ENCODE measurements at regions not wholly inside any gene's neighbourhood (a gene's known extent, or its start where the extent isn't known, plus 50 kb on each side); places are given as distances from the start of the nearest gene placed in this dataset.

GRCh38 chr5:124521461-124522230 is 224.8 kb downstream of the ZNF608 start:
- intact Hi-C loops (cut with DNase I), result no loop called here
- H3K27me3 ChIP-seq (ENCODE audit: control insufficient read depth, insufficient read depth), result no peaks in the 10 kb centered on the region
- no peaks in the 10 kb centered on the region for H3K4me1 ChIP-seq (ENCODE audit: control insufficient read depth, insufficient read depth, low read length)
- DNase-seq (no peak), ATAC-seq (no peak)
- 83% methylated on average over 34 of the region's 34 CpGs for WGBS
- H3K27ac ChIP-seq (ENCODE audit: low read length), result no peak overlapping the region
- no peak overlapping the region for H3K4me3 ChIP-seq (ENCODE audit: low read length)
- no peaks in the 10 kb centered on the region for H3K9me3 ChIP-seq (ENCODE audit: control insufficient read depth, low read length)

GRCh38 chr5:124519396-124519795 is 227.0 kb downstream of the ZNF608 start:
- H3K27ac ChIP-seq (ENCODE audit: low read length), result no peak overlapping the region
- no peaks in the 10 kb centered on the region for H3K9me3 ChIP-seq (ENCODE audit: control insufficient read depth, low read length)
- no peaks in the 10 kb centered on the region for H3K27me3 ChIP-seq (ENCODE audit: control insufficient read depth, insufficient read depth)
- ATAC-seq, result peak; percentile 81 to 88
- H3K4me1 ChIP-seq (ENCODE audit: control insufficient read depth, insufficient read depth, low read length), result no peaks in the 10 kb centered on the region
- 25% methylated on average over 2 of the region's 2 CpGs for WGBS
- DNase-seq, result peak in 1 of 3 donors; percentile 39
- no peak overlapping the region for H3K4me3 ChIP-seq (ENCODE audit: low read length)
- intact Hi-C loops (cut with DNase I), result no loop called here

GRCh38 chr5:124516567-124516966 is 229.9 kb downstream of the ZNF608 start:
- ATAC-seq (no peak), DNase-seq (no peak)
- Histone ChIP-seq H3K4me1 (ENCODE audit: control insufficient read depth, insufficient read depth, low read length) (no peaks in the 10 kb centered on the region), H3K4me3 (ENCODE audit: low read length) (no peak overlapping the region), H3K9me3 (ENCODE audit: control insufficient read depth, low read length) (no peaks in the 10 kb centered on the region), H3K27ac (ENCODE audit: low read length) (no peak overlapping the region), H3K27me3 (ENCODE audit: control insufficient read depth, insufficient read depth) (no peaks in the 10 kb centered on the region)
- 79% methylated on average over 2 of the region's 2 CpGs for WGBS
- intact Hi-C loops (cut with DNase I), result no loop called here

- DNase-seq, result no peak
- H3K4me3 ChIP-seq (ENCODE audit: low read length), result no peak overlapping the region
- H3K4me1 ChIP-seq (ENCODE audit: control insufficient read depth, insufficient read depth, low read length), result no peaks in the 10 kb centered on the region
- WGBS, result 47% methylated on average over 3 of the region's 3 CpGs
- no peaks in the 10 kb centered on the region for H3K27me3 ChIP-seq (ENCODE audit: control insufficient read depth, insufficient read depth)
- peak; percentile 51 to 58 for ATAC-seq
- intact Hi-C loops (cut with DNase I), result no loop called here
- H3K27ac ChIP-seq (ENCODE audit: low read length), result no peak overlapping the region
- H3K9me3 ChIP-seq (ENCODE audit: control insufficient read depth, low read length), result no peaks in the 10 kb centered on the region
These were observed 230.8 kb downstream of the ZNF608 start for GRCh38 chr5:124515497-124516245.

- intact Hi-C loops (cut with DNase I), result no loop called here
- ATAC-seq (no peak), DNase-seq (no peak)
- Histone ChIP-seq H3K9me3 (ENCODE audit: control insufficient read depth, low read length) (no peaks in the 10 kb centered on the region), H3K27me3 (ENCODE audit: control insufficient read depth, insufficient read depth) (no peaks in the 10 kb centered on the region), H3K27ac (ENCODE audit: low read length) (no peak overlapping the region), H3K4me1 (ENCODE audit: control insufficient read depth, insufficient read depth, low read length) (no peaks in the 10 kb centered on the region), H3K4me3 (ENCODE audit: low read length) (no peak overlapping the region)
- 93% methylated on average over 3 of the region's 3 CpGs for WGBS
These were observed 231.5 kb downstream of the ZNF608 start for GRCh38 chr5:124514956-124515355.

GRCh38 chr5:124512952-124513632 is 233.3 kb downstream of the ZNF608 start:
- Histone ChIP-seq H3K4me3 (ENCODE audit: low read length) (no peak overlapping the region), H3K9me3 (ENCODE audit: control insufficient read depth, low read length) (no peaks in the 10 kb centered on the region), H3K4me1 (ENCODE audit: control insufficient read depth, insufficient read depth, low read length) (no peaks in the 10 kb centered on the region), H3K27ac (ENCODE audit: low read length) (no peak overlapping the region), H3K27me3 (ENCODE audit: control insufficient read depth, insufficient read depth) (no peaks in the 10 kb centered on the region)
- DNase-seq (no peak), ATAC-seq (no peak)
- 94% methylated on average over 5 of the region's 5 CpGs for WGBS
- intact Hi-C loops (cut with DNase I), result no loop called here

- peak; percentile 44 to 80 (median 63) for DNase-seq
- Histone ChIP-seq H3K27ac (ENCODE audit: low read length) (no peak overlapping the region), H3K27me3 (ENCODE audit: control insufficient read depth, insufficient read depth) (no peaks in the 10 kb centered on the region), H3K9me3 (ENCODE audit: control insufficient read depth, low read length) (no peaks in the 10 kb centered on the region), H3K4me1 (ENCODE audit: control insufficient read depth, insufficient read depth, low read length) (no peaks in the 10 kb centered on the region), H3K4me3 (ENCODE audit: low read length) (no peak overlapping the region)
- 51% methylated on average over 3 of the region's 3 CpGs for WGBS
- intact Hi-C loops (cut with DNase I), result no loop called here
- ATAC-seq, result peak; percentile 54 to 74
These were observed 234.2 kb downstream of the ZNF608 start for GRCh38 chr5:124512236-124512635.

GRCh38 chr5:124511791-124512190 is 234.6 kb downstream of the ZNF608 start:
- intact Hi-C loops (cut with DNase I), result no loop called here
- H3K4me1 ChIP-seq (ENCODE audit: control insufficient read depth, insufficient read depth, low read length), result no peaks in the 10 kb centered on the region
- H3K27ac ChIP-seq (ENCODE audit: low read length), result no peak overlapping the region
- DNase-seq (no peak), ATAC-seq (no peak)
- no peak overlapping the region for H3K4me3 ChIP-seq (ENCODE audit: low read length)
- no peaks in the 10 kb centered on the region for H3K9me3 ChIP-seq (ENCODE audit: control insufficient read depth, low read length)
- no peaks in the 10 kb centered on the region for H3K27me3 ChIP-seq (ENCODE audit: control insufficient read depth, insufficient read depth)

- H3K27me3 ChIP-seq (ENCODE audit: control insufficient read depth, insufficient read depth), result no peaks in the 10 kb centered on the region
- WGBS, result over 99% methylated on average over 2 of the region's 2 CpGs
- no peak overlapping the region for H3K4me3 ChIP-seq (ENCODE audit: low read length)
- no peaks in the 10 kb centered on the region for H3K4me1 ChIP-seq (ENCODE audit: control insufficient read depth, insufficient read depth, low read length)
- intact Hi-C loops (cut with DNase I), result no loop called here
- DNase-seq (no peak), ATAC-seq (no peak)
- no peak overlapping the region for H3K27ac ChIP-seq (ENCODE audit: low read length)
- no peaks in the 10 kb centered on the region for H3K9me3 ChIP-seq (ENCODE audit: control insufficient read depth, low read length)
These were observed 238.8 kb downstream of the ZNF608 start for GRCh38 chr5:124507688-124508087.

- ATAC-seq, result no peak
- WGBS, result 86% methylated on average over 4 of the region's 4 CpGs
- H3K27me3 ChIP-seq (ENCODE audit: control insufficient read depth, insufficient read depth), result no peaks in the 10 kb centered on the region
These were observed 242.1 kb downstream of the ZNF608 start for GRCh38 chr5:124504081-124504916.

More at GRCh38 chr5:124504081-124504916, 242.1 kb downstream of the ZNF608 start:
- Histone ChIP-seq H3K27ac (ENCODE audit: low read length) (no peak overlapping the region), H3K4me3 (ENCODE audit: low read length) (no peak overlapping the region), H3K9me3 (ENCODE audit: control insufficient read depth, low read length) (no peaks in the 10 kb centered on the region), H3K4me1 (ENCODE audit: control insufficient read depth, insufficient read depth, low read length) (no peaks in the 10 kb centered on the region)
- intact Hi-C loops (cut with DNase I), result no loop called here
- no peak for DNase-seq

Data from right cardiac atrium (tissue), 5 donors.